ENCODE measurements at regions not wholly inside any gene's neighbourhood (a gene's known extent, or its start where the extent isn't known, plus 50 kb on each side); places are given as distances from the start of the nearest gene placed in this dataset.
"Not testable (repeated sequence)": the region's sequence is repeated elsewhere in the genome, so short reads cannot be mapped to it uniquely, and the experiment has no call there.

DNA sequence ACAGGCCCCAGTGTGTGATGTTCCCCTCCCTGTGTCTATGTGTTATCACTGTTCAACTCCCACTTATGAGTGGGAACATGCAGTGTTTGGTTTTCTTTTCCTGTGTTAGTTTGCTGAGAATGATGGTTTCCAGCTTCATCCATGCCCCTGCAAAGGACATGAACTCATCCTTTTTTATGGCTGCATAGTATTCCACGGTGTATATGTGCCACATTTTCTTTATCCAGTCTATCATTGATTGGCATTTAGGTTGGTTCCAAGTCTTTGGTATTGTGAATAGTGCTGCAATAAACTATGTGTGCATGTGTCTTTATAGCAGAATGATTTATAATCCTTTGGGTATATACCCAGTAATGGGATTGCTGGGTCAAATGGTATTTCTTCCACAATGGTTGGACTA, 64.2 kb downstream of the ADCYAP1 start:
- H3K27ac ChIP-seq (ENCODE audit: low read depth, low read length); H2BK12ac ChIP-seq (ENCODE audit: low read length); H3K4ac ChIP-seq (ENCODE audit: low read depth, low read length); H3K9me3 ChIP-seq (ENCODE audit: insufficient read depth, low read depth, low read length); H2AFZ ChIP-seq (ENCODE audit: insufficient read depth, low read length, poor library complexity); H3K27me3 ChIP-seq (ENCODE audit: insufficient read depth, low read length); H2BK5ac ChIP-seq (ENCODE audit: low read depth, low read length, poor library complexity); H3K9ac ChIP-seq (ENCODE audit: low read length); DNase-seq; H3K4me1 ChIP-seq (ENCODE audit: control insufficient read depth in 1 of 2, insufficient read depth in 2 of 2, low read length in 2 of 2); H3K79me1 ChIP-seq (ENCODE audit: low read length); H4K12ac ChIP-seq (ENCODE audit: low read depth, low read length); H3K79me2 ChIP-seq (ENCODE audit: control insufficient read depth, insufficient read depth, low read length, poor library complexity); H3K4me3 ChIP-seq (ENCODE audit: low read depth, low read length); H3K36me3 ChIP-seq (ENCODE audit: control insufficient read depth in 1 of 2, insufficient read depth in 2 of 2, low read length in 2 of 2); H2AK5ac ChIP-seq (ENCODE audit: low read length); H4K91ac ChIP-seq (ENCODE audit: low read depth, low read length); H3K14ac ChIP-seq (ENCODE audit: low read length); H3K4me2 ChIP-seq (ENCODE audit: low read length); H4K8ac ChIP-seq (ENCODE audit: low read depth, low read length); H2BK120ac ChIP-seq (ENCODE audit: insufficient read depth, low read length, poor library complexity); H3K18ac ChIP-seq (ENCODE audit: low read length); H3K23ac ChIP-seq (ENCODE audit: low read length): not testable (repeated sequence)
- no CpG with 5 or more reads among the region's 1 CpG for WGBS (ENCODE audit: extremely low coverage, insufficient coverage, insufficient read length)

DNA sequence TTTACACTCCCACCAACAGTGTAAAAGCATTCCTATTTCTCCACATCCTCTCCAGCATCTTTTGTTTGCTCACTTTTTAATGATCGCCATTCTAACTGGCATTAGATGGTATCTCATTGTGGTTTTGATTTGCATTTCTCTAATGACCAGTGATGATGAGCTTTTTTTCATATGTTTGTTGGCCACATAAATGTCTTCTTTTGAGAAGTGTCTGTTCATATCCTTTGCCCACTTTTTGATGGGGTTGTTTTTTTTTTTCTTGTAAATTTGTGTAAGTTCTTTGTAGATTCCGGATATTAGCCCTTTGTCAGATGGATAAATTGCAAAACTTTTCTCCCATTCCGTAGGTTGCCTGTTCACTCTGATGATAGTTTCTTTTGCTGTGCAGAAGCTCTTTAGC, 64.6 kb downstream of the ADCYAP1 start:
- H3K14ac ChIP-seq (ENCODE audit: low read length); H3K9me3 ChIP-seq (ENCODE audit: insufficient read depth, low read depth, low read length); H2BK120ac ChIP-seq (ENCODE audit: insufficient read depth, low read length, poor library complexity); H3K4me1 ChIP-seq (ENCODE audit: control insufficient read depth in 1 of 2, insufficient read depth in 2 of 2, low read length in 2 of 2); H3K27me3 ChIP-seq (ENCODE audit: insufficient read depth, low read length); H3K9ac ChIP-seq (ENCODE audit: low read length); H3K79me1 ChIP-seq (ENCODE audit: low read length); H3K4ac ChIP-seq (ENCODE audit: low read depth, low read length); H3K36me3 ChIP-seq (ENCODE audit: control insufficient read depth in 1 of 2, insufficient read depth in 2 of 2, low read length in 2 of 2); H2AK5ac ChIP-seq (ENCODE audit: low read length); H4K91ac ChIP-seq (ENCODE audit: low read depth, low read length); H4K12ac ChIP-seq (ENCODE audit: low read depth, low read length); H3K79me2 ChIP-seq (ENCODE audit: control insufficient read depth, insufficient read depth, low read length, poor library complexity); H2BK12ac ChIP-seq (ENCODE audit: low read length); H3K4me2 ChIP-seq (ENCODE audit: low read length); H3K18ac ChIP-seq (ENCODE audit: low read length); H3K27ac ChIP-seq (ENCODE audit: low read depth, low read length); DNase-seq; H3K4me3 ChIP-seq (ENCODE audit: low read depth, low read length); H4K8ac ChIP-seq (ENCODE audit: low read depth, low read length); H2BK5ac ChIP-seq (ENCODE audit: low read depth, low read length, poor library complexity); H2AFZ ChIP-seq (ENCODE audit: insufficient read depth, low read length, poor library complexity); H3K23ac ChIP-seq (ENCODE audit: low read length): not testable (repeated sequence)
- WGBS (ENCODE audit: extremely low coverage, insufficient coverage, insufficient read length), result no CpG with 5 or more reads among the region's 3 CpGs

DNA sequence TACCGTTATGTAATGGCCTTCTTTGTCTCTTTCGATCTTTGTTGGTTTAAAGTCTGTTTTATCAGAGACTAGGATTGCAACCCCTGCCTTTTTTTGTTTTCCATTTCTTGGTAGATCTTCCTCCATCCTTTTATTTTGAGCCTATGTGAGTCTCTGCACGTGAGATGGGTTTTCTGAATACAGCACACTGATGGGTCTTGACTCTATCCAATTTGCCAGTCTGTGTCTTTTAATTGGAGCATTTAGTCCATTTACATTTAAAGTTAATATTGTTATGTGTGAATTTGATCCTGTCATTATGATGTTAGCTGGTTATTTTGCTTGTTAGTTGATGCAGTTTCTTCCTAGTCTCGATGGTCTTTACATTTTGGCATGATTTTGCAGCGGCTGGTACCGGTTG, 69.9 kb downstream of the ADCYAP1 start:
- H3K4ac ChIP-seq (ENCODE audit: low read depth, low read length); H2BK12ac ChIP-seq (ENCODE audit: low read length); H4K91ac ChIP-seq (ENCODE audit: low read depth, low read length); H3K36me3 ChIP-seq (ENCODE audit: control insufficient read depth in 1 of 2, insufficient read depth in 2 of 2, low read length in 2 of 2); H3K9me3 ChIP-seq (ENCODE audit: insufficient read depth, low read depth, low read length); H3K4me1 ChIP-seq (ENCODE audit: control insufficient read depth in 1 of 2, insufficient read depth in 2 of 2, low read length in 2 of 2); H3K27ac ChIP-seq (ENCODE audit: low read depth, low read length); H2AK5ac ChIP-seq (ENCODE audit: low read length); H3K18ac ChIP-seq (ENCODE audit: low read length); H3K79me1 ChIP-seq (ENCODE audit: low read length); H2AFZ ChIP-seq (ENCODE audit: insufficient read depth, low read length, poor library complexity); H3K79me2 ChIP-seq (ENCODE audit: control insufficient read depth, insufficient read depth, low read length, poor library complexity); H3K23ac ChIP-seq (ENCODE audit: low read length); H3K14ac ChIP-seq (ENCODE audit: low read length); H3K9ac ChIP-seq (ENCODE audit: low read length); H2BK120ac ChIP-seq (ENCODE audit: insufficient read depth, low read length, poor library complexity); DNase-seq; H3K27me3 ChIP-seq (ENCODE audit: insufficient read depth, low read length); H4K8ac ChIP-seq (ENCODE audit: low read depth, low read length); H4K12ac ChIP-seq (ENCODE audit: low read depth, low read length); H3K4me2 ChIP-seq (ENCODE audit: low read length); H3K4me3 ChIP-seq (ENCODE audit: low read depth, low read length); H2BK5ac ChIP-seq (ENCODE audit: low read depth, low read length, poor library complexity): not testable (repeated sequence)
- WGBS (ENCODE audit: extremely low coverage, insufficient coverage, insufficient read length), result no CpG with 5 or more reads among the region's 6 CpGs

DNA sequence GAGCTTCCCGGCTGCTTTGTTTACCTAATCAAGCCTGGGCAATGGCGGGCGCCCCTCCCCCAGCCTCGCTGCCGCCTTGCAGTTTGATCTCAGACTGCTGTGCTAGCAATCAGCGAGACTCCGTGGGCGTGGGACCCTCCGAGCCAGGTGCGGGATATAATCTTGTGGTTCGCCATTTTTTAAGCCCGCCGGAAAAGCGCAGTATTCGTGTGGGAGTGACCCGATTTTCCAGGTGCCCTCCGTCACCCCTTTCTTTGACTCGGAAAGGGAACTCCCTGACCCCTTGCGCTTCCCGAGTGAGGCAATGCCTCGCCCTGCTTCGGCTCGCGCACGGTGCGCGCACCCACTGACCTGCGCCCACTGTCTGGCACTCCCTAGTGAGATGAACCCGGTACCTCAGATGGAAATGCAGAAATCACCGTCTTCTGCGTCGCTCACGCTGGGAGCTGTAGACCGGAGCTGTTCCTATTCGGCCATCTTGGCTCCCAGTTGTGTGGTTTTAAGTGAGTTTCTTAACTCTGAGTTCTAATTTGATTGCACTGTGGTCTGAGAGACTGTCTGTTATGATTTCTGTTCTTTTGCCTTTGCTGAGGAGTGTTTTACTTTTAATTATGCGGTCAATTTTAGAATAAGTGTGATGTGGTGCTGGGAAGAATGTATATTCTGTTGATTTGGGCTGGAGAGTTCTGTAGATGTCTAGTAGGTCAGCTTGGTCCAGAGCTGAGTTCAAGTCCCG, 71.9 kb downstream of the ADCYAP1 start:
- H2BK12ac ChIP-seq (ENCODE audit: low read length); H3K18ac ChIP-seq (ENCODE audit: low read length); H3K79me2 ChIP-seq (ENCODE audit: control insufficient read depth, insufficient read depth, low read length, poor library complexity); H3K4me3 ChIP-seq (ENCODE audit: low read depth, low read length); H3K4ac ChIP-seq (ENCODE audit: low read depth, low read length); H3K23ac ChIP-seq (ENCODE audit: low read length); H3K79me1 ChIP-seq (ENCODE audit: low read length); H2BK5ac ChIP-seq (ENCODE audit: low read depth, low read length, poor library complexity); H3K4me1 ChIP-seq (ENCODE audit: control insufficient read depth in 1 of 2, insufficient read depth in 2 of 2, low read length in 2 of 2); H2AK5ac ChIP-seq (ENCODE audit: low read length); H3K9me3 ChIP-seq (ENCODE audit: insufficient read depth, low read depth, low read length); H3K27me3 ChIP-seq (ENCODE audit: insufficient read depth, low read length); H3K4me2 ChIP-seq (ENCODE audit: low read length); H2AFZ ChIP-seq (ENCODE audit: insufficient read depth, low read length, poor library complexity); H3K14ac ChIP-seq (ENCODE audit: low read length); H3K9ac ChIP-seq (ENCODE audit: low read length); DNase-seq; H2BK120ac ChIP-seq (ENCODE audit: insufficient read depth, low read length, poor library complexity); H3K36me3 ChIP-seq (ENCODE audit: control insufficient read depth in 1 of 2, insufficient read depth in 2 of 2, low read length in 2 of 2); H4K12ac ChIP-seq (ENCODE audit: low read depth, low read length): not testable (repeated sequence)
- peak overlapping the region; percentile 60 for H4K8ac ChIP-seq (ENCODE audit: low read depth, low read length)
- peak overlapping the region; percentile 47 for H3K27ac ChIP-seq (ENCODE audit: low read depth, low read length)
- no CpG with 5 or more reads among the region's 37 CpGs for WGBS (ENCODE audit: extremely low coverage, insufficient coverage, insufficient read length)
- H4K91ac ChIP-seq (ENCODE audit: low read depth, low read length), result peak overlapping the region; percentile 68

Measured in trophoblast cell (in vitro differentiated cells and primary cell).